H9 (cell line): ENCODE measurements at regions not wholly inside any gene's neighbourhood (a gene's known extent, or its start where the extent isn't known, plus 50 kb on each side); places are given as distances from the start of the nearest gene placed in this dataset.

ENCODE experiments used
- DNase-seq: peaks from one replicate; pipeline ENCODE4 v3.0.0-alpha.2; 2017
- H2AFZ ChIP-seq: one replicate; pipeline ENCODE4 v1.6.1; 2013; ENCODE audit warnings: mild to moderate bottlenecking, low read length, control low read depth, moderate library complexity
- H2AK5ac ChIP-seq: 2 replicates; pipeline ENCODE4 v1.6.1; 2013; ENCODE audit warnings: low read length, control low read depth, mixed read lengths; ENCODE audit not compliant: insufficient read length
- H2BK120ac ChIP-seq: one replicate; pipeline ENCODE4 v1.6.1; 2013; ENCODE audit warnings: low read depth, mild to moderate bottlenecking, low read length, control low read depth, inconsistent platforms; ENCODE audit not compliant: poor library complexity, severe bottlenecking
- H2BK12ac ChIP-seq: 2 replicates; pipeline ENCODE4 v1.6.1; 2013; ENCODE audit warnings: low read length, control low read depth, mixed read lengths, low read depth; ENCODE audit not compliant: insufficient read length
- H2BK15ac ChIP-seq: 2 replicates; pipeline ENCODE4 v1.6.1; 2013; ENCODE audit warnings: low read depth, low read length, control low read depth
- H2BK20ac ChIP-seq: one replicate; pipeline ENCODE4 v1.6.1; 2013; ENCODE audit warnings: low read depth, mild to moderate bottlenecking, low read length, control low read depth, inconsistent platforms; ENCODE audit not compliant: poor library complexity, severe bottlenecking
- H2BK5ac ChIP-seq: 2 replicates; pipeline ENCODE4 v1.6.1; 2013; ENCODE audit warnings: low read length, control low read depth, mixed read lengths; ENCODE audit not compliant: insufficient read length
- H3K14ac ChIP-seq: 2 replicates; pipeline ENCODE4 v1.6.1; 2013; ENCODE audit warnings: low read length, control low read depth; ENCODE audit not compliant: insufficient read depth
- H3K18ac ChIP-seq: 2 replicates; pipeline ENCODE4 v1.6.1; 2013; ENCODE audit warnings: low read depth, mild to moderate bottlenecking, mixed read lengths, low read length, control low read depth; ENCODE audit not compliant: insufficient read length
- H3K23ac ChIP-seq: 2 replicates; pipeline ENCODE4 v1.6.1; 2013; ENCODE audit warnings: low read length, control low read depth, mixed read lengths, low read depth; ENCODE audit not compliant: insufficient read length
- H3K23me2 ChIP-seq: 2 replicates; pipeline ENCODE4 v1.6.1; 2013; ENCODE audit warnings: low read depth, mild to moderate bottlenecking, mixed read lengths, low read length, control low read depth; ENCODE audit not compliant: insufficient read length, poor library complexity, severe bottlenecking
- H3K27ac ChIP-seq: 2 replicates; pipeline ENCODE4 v1.5.1; 2013; ENCODE audit warnings: low read length, control low read depth, mixed read lengths, low read depth; ENCODE audit not compliant: insufficient read length
- H3K27me3 ChIP-seq: 2 replicates; pipeline ENCODE4 v1.6.1; 2013; ENCODE audit warnings: low read length, control low read depth, inconsistent platforms; ENCODE audit not compliant: insufficient read depth
- H3K4ac ChIP-seq: 2 replicates; pipeline ENCODE4 v1.6.1; 2013; ENCODE audit warnings: low read depth, mild to moderate bottlenecking, control low read depth, inconsistent platforms, low read length, moderate library complexity
- H3K4me1 ChIP-seq: 2 replicates; pipeline ENCODE4 v1.6.1; 2013; ENCODE audit warnings: low read length, control low read depth, inconsistent platforms; ENCODE audit not compliant: insufficient read depth
- H3K4me2 ChIP-seq: 2 replicates; pipeline ENCODE4 v1.6.1; 2013; ENCODE audit warnings: low read length, control low read depth, mixed read lengths; ENCODE audit not compliant: insufficient read length, insufficient read depth
- H3K56ac ChIP-seq: 2 replicates; pipeline ENCODE4 v1.6.1; 2013; ENCODE audit warnings: low read depth, mild to moderate bottlenecking, mixed read lengths, low read length, control low read depth; ENCODE audit not compliant: insufficient read length
- H3K79me1 ChIP-seq: 2 replicates; pipeline ENCODE4 v1.6.1; 2013; ENCODE audit warnings: low read depth, mild to moderate bottlenecking, moderate library complexity, low read length, control low read depth, inconsistent platforms; ENCODE audit not compliant: insufficient read depth, poor library complexity, severe bottlenecking
- H3K79me2 ChIP-seq: 2 replicates; pipeline ENCODE4 v1.6.1; 2013; ENCODE audit warnings: low read length, control low read depth, inconsistent platforms; ENCODE audit not compliant: insufficient read depth
- H3K9ac ChIP-seq: 2 replicates; pipeline ENCODE4 v1.6.1; 2013; ENCODE audit warnings: low read length, control low read depth, mixed read lengths; ENCODE audit not compliant: insufficient read length; ENCODE audit errors: extremely low read depth
- H3K9me3 ChIP-seq: one replicate; pipeline ENCODE4 v1.6.1; 2013; ENCODE audit warnings: low read depth, low read length, inconsistent platforms; ENCODE audit not compliant: control insufficient read depth
- H3T11ph ChIP-seq: one replicate; pipeline ENCODE4 v1.6.1; 2013; ENCODE audit warnings: mild to moderate bottlenecking, low read length, control low read depth, inconsistent platforms
- H4K20me1 ChIP-seq: one replicate; pipeline ENCODE4 v1.6.1; 2013; ENCODE audit not compliant: control insufficient read depth, insufficient read length, insufficient read depth
- H4K5ac ChIP-seq: 2 replicates; pipeline ENCODE4 v1.6.1; 2013; ENCODE audit warnings: low read depth, mild to moderate bottlenecking, mixed read lengths, low read length, control low read depth; ENCODE audit not compliant: insufficient read length
- H4K8ac ChIP-seq: replicated peaks from 2 replicates; pipeline ENCODE4 v1.6.1; 2013; ENCODE audit warnings: low read length, control low read depth, mixed read lengths, low read depth; ENCODE audit not compliant: insufficient read length
- H4K91ac ChIP-seq: 2 replicates; pipeline ENCODE4 v1.6.1; 2013; ENCODE audit warnings: low read depth, mild to moderate bottlenecking, moderate library complexity, mixed read lengths, low read length, control low read depth; ENCODE audit not compliant: insufficient read length
- H3K27ac Mint-ChIP-seq, 3 experiments: 2 replicates in 2 of 3; 3 replicates in 1 of 3; pipeline ENCODE4 v1.8.0; 2020 to 2021; ENCODE audit warnings: mixed read lengths in 3 of 3, mild to moderate bottlenecking in 1 of 3, moderate library complexity in 1 of 3
- H3K27me3 Mint-ChIP-seq: 2 replicates; pipeline ENCODE4 v1.8.0; 2021; ENCODE audit warnings: low read depth, mild to moderate bottlenecking, moderate library complexity, mixed read lengths
- H3K36me3 Mint-ChIP-seq, 3 experiments: 2 replicates in 2 of 3; 3 replicates in 1 of 3; pipeline ENCODE4 v1.8.0; 2020 to 2021; ENCODE audit warnings: low read depth in 3 of 3, mixed read lengths in 3 of 3; ENCODE audit not compliant: insufficient read depth in 1 of 3
- H3K4me1 Mint-ChIP-seq, 2 experiments: 2 replicates each; pipeline ENCODE4 v1.8.0; 2020; ENCODE audit warnings: mixed read lengths in 2 of 2
- H3K4me3 Mint-ChIP-seq, 2 experiments: 2 replicates in 1 of 2; 3 replicates in 1 of 2; pipeline ENCODE4 v1.8.0; 2020 to 2021; ENCODE audit warnings: mild to moderate bottlenecking in 2 of 2, mixed read lengths in 2 of 2, moderate library complexity in 1 of 2
- H3K9me3 Mint-ChIP-seq, 2 experiments: 2 replicates in 1 of 2; 3 replicates in 1 of 2; pipeline ENCODE4 v1.8.0; 2020; ENCODE audit warnings: mild to moderate bottlenecking in 2 of 2, mixed read lengths in 2 of 2, moderate library complexity in 1 of 2
- CTCF ChIP-seq: fragments of 200-600 bp; sonication (generic); conservative IDR thresholded peaks from 3 replicates; pipeline ENCODE4 v1.8.0; 2021; ENCODE audit warnings: antibody characterized with exemption, mild to moderate bottlenecking
- WGBS: extraction: QIAGEN DNeasy Blood & Tissue Kit; methylation state at CpG from one replicate; pipeline ENCODE4 v1.1.7; 2013; ENCODE audit warnings: missing lambda C conversion rate, low lambda C conversion rate, mixed read lengths; ENCODE audit not compliant: insufficient read length; ENCODE audit errors: extremely low coverage; 5-methylcytosine and 5-hydroxymethylcytosine counted together

GRCh38 chr16:74071996-74072535 is 224.5 kb upstream of the PSMD7 start:
- Histone ChIP-seq H2BK120ac (no peak overlapping the region), H3K4ac (no peak overlapping the region), H2AK5ac (no peak overlapping the region), H4K8ac (no peak overlapping the region), H3T11ph (no peak overlapping the region), H4K20me1 (no peaks in the 10 kb centered on the region), H2BK12ac (no peak overlapping the region), H3K4me1 (no peaks in the 10 kb centered on the region), H3K79me2 (no peaks in the 10 kb centered on the region), H2AFZ (no peak overlapping the region), H4K91ac (no peak overlapping the region), H3K18ac (no peak overlapping the region), H3K9ac (no peak overlapping the region), H3K4me2 (no peak overlapping the region), H3K27me3 (no peaks in the 10 kb centered on the region), H3K23ac (no peak overlapping the region), H4K5ac (no peak overlapping the region), H3K9me3 (no peaks in the 10 kb centered on the region), H3K23me2 (no peaks in the 10 kb centered on the region), H3K56ac (no peak overlapping the region), H2BK5ac (no peak overlapping the region), H3K14ac (no peak overlapping the region), H2BK20ac (no peak overlapping the region), H3K79me1 (no peaks in the 10 kb centered on the region), H3K27ac (no peak overlapping the region), H2BK15ac (no peak overlapping the region)
- DNase-seq: no peak
- Mint-ChIP-seq H3K4me3 (no peak overlapping the region), H3K27me3 (peaks cover 3% of the 10 kb centered on the region; the same call in 1 of the 2 replicates), H3K4me1 (peaks cover 19% of the 10 kb centered on the region in 2 experiments), H3K9me3 (peaks cover 13 to 21% of the 10 kb centered on the region in 2 experiments), H3K27ac (no peak overlapping the region), H3K36me3 (peaks cover 8 to 14% (median 9%) of the 10 kb centered on the region in 3 experiments)
- WGBS: no CpG with 5 or more reads among the region's 8 CpGs
- TF ChIP-seq CTCF: no peak
